DND-41 (cell line): ENCODE measurements at regions not wholly inside any gene's neighbourhood (a gene's known extent, or its start where the extent isn't known, plus 50 kb on each side); places are given as distances from the start of the nearest gene placed in this dataset.

Experiments used
- EZH2 ChIP-seq: IDR thresholded peaks from 3 replicates; pipeline ENCODE4 v1.6.1; 2012; ENCODE audit warnings: borderline replicate concordance, low read depth, mild to moderate bottlenecking, moderate library complexity, low read length, inconsistent platforms; ENCODE audit not compliant: severe bottlenecking
- TF ChIP-seq, protein P1 (sequence below): IDR thresholded peaks from 2 replicates; pipeline ENCODE4 v1.5.1; 2012; ENCODE audit warnings: borderline replicate concordance, low read length, moderate library complexity, mild to moderate bottlenecking; ENCODE audit not compliant: poor library complexity, severe bottlenecking; ENCODE audit errors: extremely low read depth

DNA sequence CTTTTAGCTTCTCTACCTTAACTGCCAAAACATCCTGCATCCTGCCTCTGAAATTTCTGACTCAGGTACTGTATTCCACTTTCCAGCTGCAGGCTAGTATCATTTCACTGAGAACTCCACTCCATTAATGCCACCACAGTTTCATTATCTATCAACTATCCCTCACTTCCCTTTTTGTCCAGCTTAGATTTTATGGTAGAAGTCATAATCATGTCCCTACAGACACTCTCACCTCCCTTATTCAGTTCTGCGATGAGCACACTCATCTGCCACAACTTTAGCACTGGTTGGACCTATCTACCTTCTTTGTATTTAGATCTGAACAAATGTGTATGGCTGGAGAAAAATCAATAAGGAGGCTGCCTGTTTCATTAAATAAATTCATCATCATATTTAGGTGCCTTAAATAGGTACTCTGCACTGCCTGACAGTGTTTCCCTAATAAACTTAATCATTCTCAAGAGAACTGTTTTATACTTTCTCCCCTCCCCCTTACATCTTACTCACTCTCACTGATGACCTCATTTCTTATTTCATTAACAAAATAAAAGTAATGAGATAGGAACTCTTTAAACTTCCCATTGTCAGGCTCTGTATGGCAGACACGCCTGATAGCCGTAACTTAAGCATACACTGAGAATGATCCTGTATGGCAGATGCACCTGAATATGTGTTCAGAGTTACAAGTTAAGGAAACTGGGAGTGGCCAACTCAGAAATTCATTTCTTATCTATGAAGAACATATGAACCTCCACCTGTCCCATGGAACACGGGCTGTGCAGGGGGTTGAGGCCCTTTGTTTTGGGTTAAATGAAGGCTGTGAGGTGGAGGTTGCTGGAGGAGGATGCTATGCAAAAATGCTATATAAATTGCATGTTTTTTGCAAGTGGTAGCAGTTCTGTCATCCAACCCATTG, 95.3 kb upstream of the MAN1A1 start:
- TF ChIP-seq, protein P1, sequence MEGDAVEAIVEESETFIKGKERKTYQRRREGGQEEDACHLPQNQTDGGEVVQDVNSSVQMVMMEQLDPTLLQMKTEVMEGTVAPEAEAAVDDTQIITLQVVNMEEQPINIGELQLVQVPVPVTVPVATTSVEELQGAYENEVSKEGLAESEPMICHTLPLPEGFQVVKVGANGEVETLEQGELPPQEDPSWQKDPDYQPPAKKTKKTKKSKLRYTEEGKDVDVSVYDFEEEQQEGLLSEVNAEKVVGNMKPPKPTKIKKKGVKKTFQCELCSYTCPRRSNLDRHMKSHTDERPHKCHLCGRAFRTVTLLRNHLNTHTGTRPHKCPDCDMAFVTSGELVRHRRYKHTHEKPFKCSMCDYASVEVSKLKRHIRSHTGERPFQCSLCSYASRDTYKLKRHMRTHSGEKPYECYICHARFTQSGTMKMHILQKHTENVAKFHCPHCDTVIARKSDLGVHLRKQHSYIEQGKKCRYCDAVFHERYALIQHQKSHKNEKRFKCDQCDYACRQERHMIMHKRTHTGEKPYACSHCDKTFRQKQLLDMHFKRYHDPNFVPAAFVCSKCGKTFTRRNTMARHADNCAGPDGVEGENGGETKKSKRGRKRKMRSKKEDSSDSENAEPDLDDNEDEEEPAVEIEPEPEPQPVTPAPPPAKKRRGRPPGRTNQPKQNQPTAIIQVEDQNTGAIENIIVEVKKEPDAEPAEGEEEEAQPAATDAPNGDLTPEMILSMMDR, result no peak
- no peak for TF ChIP-seq EZH2
